Lower leg skin (tissue), 4 donors: ENCODE measurements at regions not wholly inside any gene's neighbourhood (a gene's known extent, or its start where the extent isn't known, plus 50 kb on each side); places are given as distances from the start of the nearest gene placed in this dataset.

ENCODE experiments used
- DNase-seq, 2 donors: peaks; one replicate each; pipeline ENCODE4 v3.0.0-alpha.2; 2019; ENCODE audit warnings: low spot score in 2 of 2
- H3K4me3 ChIP-seq: fragments of 200-600 bp; sonication (generic); 2 replicates; pipeline ENCODE4 v1.5.1; 2017; ENCODE audit warnings: mild to moderate bottlenecking, low read depth; ENCODE audit not compliant: poor library complexity, severe bottlenecking
- POLR2A ChIP-seq, 2 donors: fragments of 450-650 bp; IDR thresholded peaks; one replicate each; pipeline ENCODE4 v1.6.1; 2016 to 2017; ENCODE audit warnings: antibody characterized with exemption in 2 of 2, mild to moderate bottlenecking in 1 of 2, moderate library complexity in 1 of 2
- WGBS, 2 donors: methylation state at CpG; one replicate each; pipeline ENCODE4 v1.1.5; 2018; 5-methylcytosine and 5-hydroxymethylcytosine counted together
- intact Hi-C: fragments of 100-400 bp; cut with DNase I; formaldehyde crosslinking; loops from one replicate; pipeline ENCODE4 v1.15.0; 2023; ENCODE audit warnings: low total_unique reads
- TF ChIP-seq, protein P1 (sequence below), 3 donors: fragments of 450-650 bp; IDR thresholded peaks; one replicate each; pipeline ENCODE4 v1.5.1; 2016; ENCODE audit warnings: antibody characterized with exemption in 3 of 3, mild to moderate bottlenecking in 3 of 3, moderate library complexity in 2 of 3

DNA sequence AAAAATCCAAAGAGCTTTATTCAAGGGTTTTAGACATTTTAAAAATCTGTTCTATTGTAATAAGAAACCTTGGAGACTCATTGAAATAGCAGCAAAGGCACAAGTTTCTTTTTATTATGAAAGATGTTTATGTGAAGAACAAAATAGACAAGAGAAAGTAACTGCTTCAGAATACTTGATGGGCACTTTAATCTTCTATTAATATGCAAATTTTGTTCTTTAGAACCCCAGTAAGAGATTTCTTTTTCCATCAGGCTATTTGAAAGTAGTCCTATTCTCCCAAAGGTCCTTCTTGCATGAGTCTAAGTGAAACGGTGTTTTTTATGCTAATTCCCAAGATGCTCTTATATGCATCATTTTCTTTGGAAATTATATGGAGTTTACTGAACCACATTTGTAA is 602.0 kb downstream of the EFNA5 start:
- no peak for DNase-seq
- TF ChIP-seq POLR2A (IDR thresholded peaks at IDR 0.05), result no peak
- TF ChIP-seq, protein P1, sequence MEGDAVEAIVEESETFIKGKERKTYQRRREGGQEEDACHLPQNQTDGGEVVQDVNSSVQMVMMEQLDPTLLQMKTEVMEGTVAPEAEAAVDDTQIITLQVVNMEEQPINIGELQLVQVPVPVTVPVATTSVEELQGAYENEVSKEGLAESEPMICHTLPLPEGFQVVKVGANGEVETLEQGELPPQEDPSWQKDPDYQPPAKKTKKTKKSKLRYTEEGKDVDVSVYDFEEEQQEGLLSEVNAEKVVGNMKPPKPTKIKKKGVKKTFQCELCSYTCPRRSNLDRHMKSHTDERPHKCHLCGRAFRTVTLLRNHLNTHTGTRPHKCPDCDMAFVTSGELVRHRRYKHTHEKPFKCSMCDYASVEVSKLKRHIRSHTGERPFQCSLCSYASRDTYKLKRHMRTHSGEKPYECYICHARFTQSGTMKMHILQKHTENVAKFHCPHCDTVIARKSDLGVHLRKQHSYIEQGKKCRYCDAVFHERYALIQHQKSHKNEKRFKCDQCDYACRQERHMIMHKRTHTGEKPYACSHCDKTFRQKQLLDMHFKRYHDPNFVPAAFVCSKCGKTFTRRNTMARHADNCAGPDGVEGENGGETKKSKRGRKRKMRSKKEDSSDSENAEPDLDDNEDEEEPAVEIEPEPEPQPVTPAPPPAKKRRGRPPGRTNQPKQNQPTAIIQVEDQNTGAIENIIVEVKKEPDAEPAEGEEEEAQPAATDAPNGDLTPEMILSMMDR (IDR thresholded peaks at IDR 0.05), result no peak
- 42 to 45% methylated on average over 1 of the region's 1 CpG for WGBS, 2 donors
- intact Hi-C loops, result loop anchor here (5.0 kb wide), 1 partner anchor 1011 kb away; no protein-coding TSS in a partner anchor
- H3K4me3 ChIP-seq, result no peak overlapping the region

DNA sequence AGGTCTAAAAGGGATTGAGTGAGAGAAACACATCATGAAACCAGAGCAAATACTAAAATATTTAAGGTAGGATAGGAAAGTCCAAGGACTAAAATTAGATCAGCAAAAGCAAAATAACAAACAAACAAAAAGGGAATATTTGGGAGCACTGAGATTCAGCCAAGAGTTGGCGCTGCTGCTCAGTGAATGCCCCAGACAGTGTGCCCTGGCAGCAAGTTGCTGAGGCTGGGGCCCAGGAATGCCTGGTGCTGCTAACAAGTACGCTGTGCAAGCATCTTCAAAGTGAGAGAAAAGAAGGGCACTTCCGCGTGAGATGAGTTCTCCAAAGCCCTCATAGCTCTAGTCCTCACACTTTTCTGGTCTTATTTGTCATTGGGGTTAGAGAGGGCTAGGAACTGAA is 603.3 kb downstream of the EFNA5 start:
- intact Hi-C loops, result loop anchor here (5.0 kb wide), 1 partner anchor 1010 kb away; no protein-coding TSS in a partner anchor
- no peak for DNase-seq

DNA sequence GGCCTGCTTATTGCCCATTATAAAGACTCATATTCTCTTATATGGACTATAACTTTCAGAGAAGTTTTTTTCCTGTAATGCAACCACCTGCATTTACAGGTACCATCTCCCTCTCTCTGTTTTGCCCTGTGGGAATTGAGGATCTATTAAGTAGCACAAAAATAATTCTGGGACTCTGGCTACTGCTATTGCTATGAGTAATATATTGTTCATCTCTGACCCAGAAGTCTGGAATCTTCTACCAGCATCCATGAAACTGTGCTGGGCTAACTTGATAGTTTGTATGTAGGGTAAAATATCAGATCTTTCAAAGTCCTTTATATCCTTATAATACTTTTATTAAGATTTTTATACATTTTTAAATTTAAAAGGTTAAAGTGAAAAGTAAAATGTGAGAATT is 607.2 kb downstream of the EFNA5 start:
- intact Hi-C loops, result no loop called here
- no peak for DNase-seq
- no peak overlapping the region for H3K4me3 ChIP-seq
- TF ChIP-seq POLR2A (IDR thresholded peaks at IDR 0.05), result no peak
- TF ChIP-seq, protein P1 (IDR thresholded peaks at IDR 0.05), result no peak

More for the DNA sequence above, 603.3 kb downstream of the EFNA5 start:
- no peak overlapping the region for H3K4me3 ChIP-seq
- 66 to 78% methylated on average over 4 of the region's 4 CpGs for WGBS, 2 donors
- no peak for TF ChIP-seq POLR2A (IDR thresholded peaks at IDR 0.05)
- TF ChIP-seq, protein P1 (IDR thresholded peaks at IDR 0.05), result no peak

DNA sequence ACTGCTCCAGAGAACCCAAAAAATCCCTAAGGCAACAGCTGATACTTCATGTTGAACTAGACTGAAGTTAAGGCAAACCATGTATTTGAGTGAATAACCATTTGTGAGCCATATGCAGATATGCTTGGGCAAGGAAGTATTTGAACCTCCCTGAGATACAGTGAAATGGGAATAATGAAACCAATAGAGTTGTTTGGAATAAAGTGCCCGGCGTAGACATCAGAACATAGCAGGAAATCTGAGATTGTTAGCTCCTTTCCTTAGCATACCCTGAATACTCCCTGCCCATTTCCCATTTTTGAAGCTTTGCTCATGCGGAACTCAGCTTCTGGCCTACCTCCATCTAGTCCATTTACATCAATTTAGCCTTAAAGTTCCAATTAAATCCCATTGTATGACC is 611.9 kb downstream of the EFNA5 start:
- no peak overlapping the region for H3K4me3 ChIP-seq

DNA sequence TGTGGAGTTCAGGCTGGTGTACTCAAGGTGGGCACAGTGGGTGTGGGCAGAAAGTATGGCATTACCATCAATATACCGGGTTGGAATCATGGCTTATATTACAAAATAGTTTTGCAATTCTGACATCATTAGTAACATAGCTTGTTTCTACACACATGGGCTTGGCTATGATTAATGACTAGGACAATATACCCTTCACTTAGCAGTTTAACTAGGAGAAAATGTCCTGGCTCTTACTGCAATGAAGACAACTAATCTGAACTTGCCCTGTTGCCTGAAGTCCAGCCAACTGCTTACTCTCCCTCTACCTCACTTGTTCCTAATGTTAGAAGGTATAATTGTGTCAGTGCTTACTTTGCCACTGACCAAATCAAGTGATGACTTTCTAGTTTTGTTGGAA is 612.5 kb downstream of the EFNA5 start:
- TF ChIP-seq POLR2A (IDR thresholded peaks at IDR 0.05), result no peak
- TF ChIP-seq, protein P1 (IDR thresholded peaks at IDR 0.05), result no peak
- DNase-seq, result no peak

More for the DNA sequence above, 611.9 kb downstream of the EFNA5 start:
- WGBS, 2 donors, result 65 to 91% methylated on average over 3 of the region's 3 CpGs
- TF ChIP-seq, protein P1 (IDR thresholded peaks at IDR 0.05), result no peak
- TF ChIP-seq POLR2A (IDR thresholded peaks at IDR 0.05), result no peak
- intact Hi-C loops, result no loop called here
- no peak for DNase-seq

DNA sequence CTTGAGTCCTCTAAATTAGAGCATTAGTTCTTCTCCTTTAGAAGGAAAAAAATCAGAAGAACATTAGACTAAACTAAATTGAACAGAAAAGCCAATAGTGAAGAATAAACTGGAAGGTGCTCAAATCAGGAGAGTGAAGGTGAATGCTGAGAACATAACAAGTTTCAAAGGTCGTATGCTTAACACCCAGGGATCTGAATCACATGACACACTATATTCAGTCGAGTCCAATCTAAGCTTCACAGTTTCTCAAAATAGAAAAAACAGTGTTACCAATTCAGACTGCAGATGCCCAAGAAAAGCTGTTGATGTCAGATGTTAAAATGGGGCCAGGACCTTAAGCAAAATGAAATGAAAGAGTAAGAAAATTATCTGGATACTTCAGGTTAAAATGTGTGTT is 614.5 kb downstream of the EFNA5 start:
- TF ChIP-seq, protein P1 (IDR thresholded peaks at IDR 0.05), result no peak
- no peak for TF ChIP-seq POLR2A (IDR thresholded peaks at IDR 0.05)
- H3K4me3 ChIP-seq, result no peak overlapping the region
- 53 to 57% methylated on average over 2 of the region's 2 CpGs for WGBS, 2 donors
- intact Hi-C loops, result no loop called here
- DNase-seq, result no peak

More for the DNA sequence above, 612.5 kb downstream of the EFNA5 start:
- no peak overlapping the region for H3K4me3 ChIP-seq
- WGBS, 2 donors, result 52 to 71% methylated on average over 1 of the region's 1 CpG
- intact Hi-C loops, result no loop called here
